OCI-LY7 (cell line): ENCODE measurements at regions not wholly inside any gene's neighbourhood (a gene's known extent, or its start where the extent isn't known, plus 50 kb on each side); places are given as distances from the start of the nearest gene placed in this dataset.

Source experiments
- BruUV-seq: library from RNA; stranded (reverse); fragments of 400-500 nt; replicated peaks from 2 replicates; lab custom pipeline; 2021; lab: Mats Ljungman, UMichigan
- CTCF ChIA-PET: fragments of 300-600 bp; sonication (Branson Sonifier 250); formaldehyde crosslinking; loops from one replicate; lab custom pipeline; 2022; ENCODE audit warnings: antibody characterized with exemption; ENCODE audit not compliant: unreplicated experiment; lab: Charles Lee
- POLR2A ChIA-PET: fragments of 300-600 bp; sonication (Branson Sonifier 250); formaldehyde crosslinking; loops from one replicate; lab custom pipeline; 2022; ENCODE audit warnings: antibody characterized with exemption; lab: Charles Lee
- DNase-seq: peaks from one replicate; pipeline ENCODE4 v3.0.0-alpha.2; 2015; ENCODE audit warnings: low spot score
- H2AFZ ChIP-seq: fragments of 200-600 bp; sonication (generic), shearing (Covaris generic); 2 replicates; pipeline ENCODE4 v1.6.1; 2014; ENCODE audit warnings: mild to moderate bottlenecking, antibody characterized with exemption, low read length, moderate library complexity
- H3K27ac ChIP-seq: fragments of 200-600 bp; sonication (generic); 2 replicates; pipeline ENCODE4 v1.5.1; 2014; ENCODE audit warnings: mixed run types, low read depth, mild to moderate bottlenecking, moderate library complexity, low read length, inconsistent platforms; ENCODE audit not compliant: poor library complexity, severe bottlenecking
- H3K36me3 ChIP-seq: fragments of 200-600 bp; sonication (generic); 2 replicates; pipeline ENCODE4 v1.6.1; 2014; ENCODE audit warnings: mild to moderate bottlenecking, antibody characterized with exemption, low read length, moderate library complexity, mixed read lengths; ENCODE audit not compliant: insufficient read depth
- H3K4me1 ChIP-seq: fragments of 200-600 bp; sonication (generic); 2 replicates; pipeline ENCODE4 v1.5.1; 2014; ENCODE audit warnings: mild to moderate bottlenecking, low read length; ENCODE audit not compliant: insufficient read depth, poor library complexity, severe bottlenecking
- H3K4me2 ChIP-seq: fragments of 200-600 bp; sonication (generic); 2 replicates; pipeline ENCODE4 v1.6.1; 2014; ENCODE audit warnings: mild to moderate bottlenecking, low read length
- H3K4me3 ChIP-seq: fragments of 200-600 bp; sonication (generic); 2 replicates; pipeline ENCODE4 v1.5.1; 2014; ENCODE audit warnings: mild to moderate bottlenecking, low read depth, low read length; ENCODE audit not compliant: poor library complexity, severe bottlenecking
- H3K79me2 ChIP-seq: fragments of 200-600 bp; sonication (generic); 2 replicates; pipeline ENCODE4 v1.6.1; 2016; ENCODE audit warnings: low read depth, mild to moderate bottlenecking, low read length, moderate library complexity, mixed read lengths; ENCODE audit not compliant: insufficient read depth
- H3K9me2 ChIP-seq: fragments of 200-600 bp; sonication (generic); 2 replicates; pipeline ENCODE4 v1.6.1; 2016; ENCODE audit warnings: mild to moderate bottlenecking, low read length, mixed read lengths; ENCODE audit not compliant: insufficient read depth
- H3K9me3 ChIP-seq: fragments of 200-600 bp; sonication (generic); 2 replicates; pipeline ENCODE4 v1.6.1; 2014; ENCODE audit warnings: mild to moderate bottlenecking, mixed run types, low read length, mixed read lengths
- H4K20me1 ChIP-seq: fragments of 200-600 bp; sonication (generic); 2 replicates; pipeline ENCODE4 v1.6.1; 2014; ENCODE audit warnings: mild to moderate bottlenecking, antibody characterized with exemption, low read length, moderate library complexity, mixed read lengths; ENCODE audit not compliant: insufficient read depth
- CTCF ChIP-seq: fragments of 200-600 bp; sonication (generic); conservative IDR thresholded peaks from 2 replicates; pipeline ENCODE4 v1.5.1; 2014; ENCODE audit warnings: mild to moderate bottlenecking, antibody characterized with exemption, low read length, moderate library complexity, mixed read lengths
- EZH2phosphoT487 ChIP-seq: fragments of 200-600 bp; sonication (generic); IDR thresholded peaks from 2 replicates; pipeline ENCODE4 v1.6.1; 2018; ENCODE audit warnings: low read depth, borderline replicate concordance, mild to moderate bottlenecking, mixed run types, antibody characterized with exemption, low read length, moderate library complexity, mixed read lengths
- intact Hi-C: fragments of 100-400 bp; cut with micrococcal nuclease; formaldehyde crosslinking; loops from one replicate; pipeline ENCODE4 v1.10.0; 2022; ENCODE audit not compliant: unreplicated experiment

- Histone ChIP-seq H3K27ac (no peak overlapping the region), H3K79me2 (no peaks in the 10 kb centered on the region), H3K36me3 (no peaks in the 10 kb centered on the region), H3K4me2 (no peak overlapping the region), H2AFZ (no peak overlapping the region), H4K20me1 (no peaks in the 10 kb centered on the region), H3K4me1 (no peaks in the 10 kb centered on the region), H3K4me3 (no peak overlapping the region), H3K9me3 (no peaks in the 10 kb centered on the region), H3K9me2 (no peaks in the 10 kb centered on the region)
- intact Hi-C loops, result no loop called here
- no peak for DNase-seq
- TF ChIP-seq EZH2phosphoT487 (no peak), CTCF (no peak)
- BruUV-seq, result no TSS peak
- ChIA-PET CTCF (no interaction called here), POLR2A (interaction anchor here (0.6 to 1.0 kb wide), 2 partner anchors 56 to 460 kb away, joined by 3 read pairs; no protein-coding TSS in a partner anchor)
These were observed 314.4 kb downstream of the GALC start for GRCh38 chr14:87678624-87679023.

DNA sequence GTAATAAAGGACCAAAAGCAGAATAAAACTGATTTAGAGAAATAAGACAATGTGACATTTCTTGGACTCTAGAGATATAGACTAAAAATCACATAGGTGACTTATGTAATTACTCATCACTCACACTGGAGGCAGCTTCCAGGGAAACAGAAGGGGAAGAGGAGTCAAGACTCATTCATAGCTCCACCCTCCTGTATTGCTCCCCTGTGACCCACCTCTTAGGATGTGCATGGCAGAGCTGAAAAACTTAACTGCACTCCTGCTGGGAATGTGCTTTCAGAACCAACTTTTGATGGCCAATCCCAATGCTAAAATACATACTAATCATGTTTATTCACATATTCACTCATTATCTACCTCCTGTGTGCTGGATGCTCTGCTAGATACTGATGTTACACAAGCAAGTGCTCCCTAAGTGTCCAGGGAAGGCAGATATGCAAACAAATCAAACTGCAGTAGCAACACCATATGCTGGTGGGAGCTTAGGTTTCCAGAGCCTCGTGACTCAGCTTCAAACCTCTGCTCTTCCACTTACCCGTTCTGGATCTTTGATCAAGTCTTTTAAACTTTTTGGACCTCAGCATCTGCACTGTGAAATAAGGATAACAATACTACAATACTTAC, 316.1 kb downstream of the GALC start:
- intact Hi-C loops, result no loop called here
- Histone ChIP-seq H3K27ac (no peak overlapping the region), H3K4me2 (no peak overlapping the region), H4K20me1 (no peaks in the 10 kb centered on the region), H3K9me2 (no peaks in the 10 kb centered on the region), H3K4me1 (no peaks in the 10 kb centered on the region), H3K36me3 (no peaks in the 10 kb centered on the region), H3K79me2 (no peaks in the 10 kb centered on the region), H3K9me3 (no peaks in the 10 kb centered on the region), H3K4me3 (no peak overlapping the region), H2AFZ (no peak overlapping the region)
- no TSS peak for BruUV-seq
- ChIA-PET CTCF (no interaction called here), POLR2A (no interaction called here)
- TF ChIP-seq EZH2phosphoT487 (no peak), CTCF (no peak)
- no peak for DNase-seq

GRCh38 chr14:87667659-87668058, 325.3 kb downstream of the GALC start:
- H3K9me2 ChIP-seq, result no peaks in the 10 kb centered on the region
- POLR2A ChIA-PET, result interaction anchor here (0.5 kb wide), 1 partner anchor 947 kb away, joined by 3 read pairs; no protein-coding TSS in a partner anchor
- CTCF ChIA-PET, result no interaction called here
- no TSS peak for BruUV-seq
- intact Hi-C loops, result no loop called here
- no peak overlapping the region for H2AFZ ChIP-seq
- no peak overlapping the region for H3K4me3 ChIP-seq
- H3K9me3 ChIP-seq, result no peaks in the 10 kb centered on the region
- no peaks in the 10 kb centered on the region for H3K36me3 ChIP-seq
- H3K79me2 ChIP-seq, result no peaks in the 10 kb centered on the region
- no peaks in the 10 kb centered on the region for H3K4me1 ChIP-seq
- TF ChIP-seq EZH2phosphoT487 (no peak), CTCF (no peak)
- H3K4me2 ChIP-seq, result no peak overlapping the region
- DNase-seq, result no peak
- no peaks in the 10 kb centered on the region for H4K20me1 ChIP-seq
- no peak overlapping the region for H3K27ac ChIP-seq
